NB4 (cell line): ENCODE measurements at regions not wholly inside any gene's neighbourhood (a gene's known extent, or its start where the extent isn't known, plus 50 kb on each side); places are given as distances from the start of the nearest gene placed in this dataset.

Experiments
- DNase-seq: peaks from one replicate; pipeline ENCODE4 v3.0.0; 2010; ENCODE audit warnings: low read depth
- H3K4me3 ChIP-seq: one replicate; pipeline ENCODE4 v1.5.1; 2011; ENCODE audit warnings: mild to moderate bottlenecking, low read depth, low read length, moderate library complexity
- CTCF ChIP-seq: IDR thresholded peaks from one replicate; pipeline ENCODE4 v1.5.1; 2012; ENCODE audit warnings: low read depth, low read length
- MAX ChIP-seq: IDR thresholded peaks from 2 replicates; pipeline ENCODE4 v1.6.1; 2011; ENCODE audit warnings: low read depth, low read length
- MYC ChIP-seq: IDR thresholded peaks from 2 replicates; pipeline ENCODE4 v1.6.1; 2011; ENCODE audit warnings: low read depth, low read length
- POLR2A ChIP-seq: IDR thresholded peaks from 2 replicates; pipeline ENCODE4 v1.6.1; 2011; ENCODE audit warnings: mild to moderate bottlenecking; ENCODE audit not compliant: insufficient read length; ENCODE audit errors: extremely low read depth

GRCh38 chr5:22911019-22911418 is 57.9 kb upstream of the CDH12 start:
- DNase-seq = no peak
- no peak overlapping the region for H3K4me3 ChIP-seq
- no peak for TF ChIP-seq CTCF
- TF ChIP-seq MAX = no peak
- no peak for TF ChIP-seq POLR2A
- TF ChIP-seq MYC = no peak

GRCh38 chr5:22910523-22910922 is 57.4 kb upstream of the CDH12 start:
- TF ChIP-seq POLR2A = no peak
- TF ChIP-seq MAX = no peak
- TF ChIP-seq MYC = no peak
- TF ChIP-seq CTCF = no peak
- H3K4me3 ChIP-seq = no peak overlapping the region
- no peak for DNase-seq

- no peak for TF ChIP-seq CTCF
- no peak for TF ChIP-seq MAX
- TF ChIP-seq POLR2A = no peak
- TF ChIP-seq MYC = no peak
These were observed 55.4 kb upstream of the CDH12 start for GRCh38 chr5:22908586-22908985.

GRCh38 chr5:22908129-22908528 is 55.0 kb upstream of the CDH12 start:
- peak; percentile 22 for DNase-seq
- no peak for TF ChIP-seq MAX
- TF ChIP-seq MYC = no peak
- no peak for TF ChIP-seq CTCF
- TF ChIP-seq POLR2A = no peak
- no peak overlapping the region for H3K4me3 ChIP-seq

More at GRCh38 chr5:22908586-22908985, 55.4 kb upstream of the CDH12 start:
- no peak for DNase-seq
- H3K4me3 ChIP-seq = no peak overlapping the region
